H9 (cell line): ENCODE measurements at regions not wholly inside any gene's neighbourhood (a gene's known extent, or its start where the extent isn't known, plus 50 kb on each side); places are given as distances from the start of the nearest gene placed in this dataset.

Experiments used
- DNase-seq: peaks from one replicate; pipeline ENCODE4 v3.0.0-alpha.2; 2017
- H2AFZ ChIP-seq: one replicate; pipeline ENCODE4 v1.6.1; 2013; ENCODE audit warnings: mild to moderate bottlenecking, low read length, control low read depth, moderate library complexity
- H2AK5ac ChIP-seq: 2 replicates; pipeline ENCODE4 v1.6.1; 2013; ENCODE audit warnings: low read length, control low read depth, mixed read lengths; ENCODE audit not compliant: insufficient read length
- H2BK120ac ChIP-seq: one replicate; pipeline ENCODE4 v1.6.1; 2013; ENCODE audit warnings: low read depth, mild to moderate bottlenecking, low read length, control low read depth, inconsistent platforms; ENCODE audit not compliant: poor library complexity, severe bottlenecking
- H2BK12ac ChIP-seq: 2 replicates; pipeline ENCODE4 v1.6.1; 2013; ENCODE audit warnings: low read length, control low read depth, mixed read lengths, low read depth; ENCODE audit not compliant: insufficient read length
- H2BK15ac ChIP-seq: 2 replicates; pipeline ENCODE4 v1.6.1; 2013; ENCODE audit warnings: low read depth, low read length, control low read depth
- H2BK20ac ChIP-seq: one replicate; pipeline ENCODE4 v1.6.1; 2013; ENCODE audit warnings: low read depth, mild to moderate bottlenecking, low read length, control low read depth, inconsistent platforms; ENCODE audit not compliant: poor library complexity, severe bottlenecking
- H2BK5ac ChIP-seq: 2 replicates; pipeline ENCODE4 v1.6.1; 2013; ENCODE audit warnings: low read length, control low read depth, mixed read lengths; ENCODE audit not compliant: insufficient read length
- H3K14ac ChIP-seq: 2 replicates; pipeline ENCODE4 v1.6.1; 2013; ENCODE audit warnings: low read length, control low read depth; ENCODE audit not compliant: insufficient read depth
- H3K18ac ChIP-seq: 2 replicates; pipeline ENCODE4 v1.6.1; 2013; ENCODE audit warnings: low read depth, mild to moderate bottlenecking, mixed read lengths, low read length, control low read depth; ENCODE audit not compliant: insufficient read length
- H3K23ac ChIP-seq: 2 replicates; pipeline ENCODE4 v1.6.1; 2013; ENCODE audit warnings: low read length, control low read depth, mixed read lengths, low read depth; ENCODE audit not compliant: insufficient read length
- H3K23me2 ChIP-seq: 2 replicates; pipeline ENCODE4 v1.6.1; 2013; ENCODE audit warnings: low read depth, mild to moderate bottlenecking, mixed read lengths, low read length, control low read depth; ENCODE audit not compliant: insufficient read length, poor library complexity, severe bottlenecking
- H3K27ac ChIP-seq: 2 replicates; pipeline ENCODE4 v1.5.1; 2013; ENCODE audit warnings: low read length, control low read depth, mixed read lengths, low read depth; ENCODE audit not compliant: insufficient read length
- H3K27me3 ChIP-seq: 2 replicates; pipeline ENCODE4 v1.6.1; 2013; ENCODE audit warnings: low read length, control low read depth, inconsistent platforms; ENCODE audit not compliant: insufficient read depth
- H3K4ac ChIP-seq: 2 replicates; pipeline ENCODE4 v1.6.1; 2013; ENCODE audit warnings: low read depth, mild to moderate bottlenecking, control low read depth, inconsistent platforms, low read length, moderate library complexity
- H3K4me1 ChIP-seq: 2 replicates; pipeline ENCODE4 v1.6.1; 2013; ENCODE audit warnings: low read length, control low read depth, inconsistent platforms; ENCODE audit not compliant: insufficient read depth
- H3K4me2 ChIP-seq: 2 replicates; pipeline ENCODE4 v1.6.1; 2013; ENCODE audit warnings: low read length, control low read depth, mixed read lengths; ENCODE audit not compliant: insufficient read length, insufficient read depth
- H3K56ac ChIP-seq: 2 replicates; pipeline ENCODE4 v1.6.1; 2013; ENCODE audit warnings: low read depth, mild to moderate bottlenecking, mixed read lengths, low read length, control low read depth; ENCODE audit not compliant: insufficient read length
- H3K79me1 ChIP-seq: 2 replicates; pipeline ENCODE4 v1.6.1; 2013; ENCODE audit warnings: low read depth, mild to moderate bottlenecking, moderate library complexity, low read length, control low read depth, inconsistent platforms; ENCODE audit not compliant: insufficient read depth, poor library complexity, severe bottlenecking
- H3K79me2 ChIP-seq: 2 replicates; pipeline ENCODE4 v1.6.1; 2013; ENCODE audit warnings: low read length, control low read depth, inconsistent platforms; ENCODE audit not compliant: insufficient read depth
- H3K9ac ChIP-seq: 2 replicates; pipeline ENCODE4 v1.6.1; 2013; ENCODE audit warnings: low read length, control low read depth, mixed read lengths; ENCODE audit not compliant: insufficient read length; ENCODE audit errors: extremely low read depth
- H3K9me3 ChIP-seq: one replicate; pipeline ENCODE4 v1.6.1; 2013; ENCODE audit warnings: low read depth, low read length, inconsistent platforms; ENCODE audit not compliant: control insufficient read depth
- H3T11ph ChIP-seq: one replicate; pipeline ENCODE4 v1.6.1; 2013; ENCODE audit warnings: mild to moderate bottlenecking, low read length, control low read depth, inconsistent platforms
- H4K20me1 ChIP-seq: one replicate; pipeline ENCODE4 v1.6.1; 2013; ENCODE audit not compliant: control insufficient read depth, insufficient read length, insufficient read depth
- H4K5ac ChIP-seq: 2 replicates; pipeline ENCODE4 v1.6.1; 2013; ENCODE audit warnings: low read depth, mild to moderate bottlenecking, mixed read lengths, low read length, control low read depth; ENCODE audit not compliant: insufficient read length
- H4K8ac ChIP-seq: replicated peaks from 2 replicates; pipeline ENCODE4 v1.6.1; 2013; ENCODE audit warnings: low read length, control low read depth, mixed read lengths, low read depth; ENCODE audit not compliant: insufficient read length
- H4K91ac ChIP-seq: 2 replicates; pipeline ENCODE4 v1.6.1; 2013; ENCODE audit warnings: low read depth, mild to moderate bottlenecking, moderate library complexity, mixed read lengths, low read length, control low read depth; ENCODE audit not compliant: insufficient read length
- H3K27ac Mint-ChIP-seq, 3 experiments: 2 replicates in 2 of 3; 3 replicates in 1 of 3; pipeline ENCODE4 v1.8.0; 2020 to 2021; ENCODE audit warnings: mixed read lengths in 3 of 3, mild to moderate bottlenecking in 1 of 3, moderate library complexity in 1 of 3
- H3K27me3 Mint-ChIP-seq: 2 replicates; pipeline ENCODE4 v1.8.0; 2021; ENCODE audit warnings: low read depth, mild to moderate bottlenecking, moderate library complexity, mixed read lengths
- H3K36me3 Mint-ChIP-seq, 3 experiments: 2 replicates in 2 of 3; 3 replicates in 1 of 3; pipeline ENCODE4 v1.8.0; 2020 to 2021; ENCODE audit warnings: low read depth in 3 of 3, mixed read lengths in 3 of 3; ENCODE audit not compliant: insufficient read depth in 1 of 3
- H3K4me1 Mint-ChIP-seq, 2 experiments: 2 replicates each; pipeline ENCODE4 v1.8.0; 2020; ENCODE audit warnings: mixed read lengths in 2 of 2
- H3K4me3 Mint-ChIP-seq, 2 experiments: 2 replicates in 1 of 2; 3 replicates in 1 of 2; pipeline ENCODE4 v1.8.0; 2020 to 2021; ENCODE audit warnings: mild to moderate bottlenecking in 2 of 2, mixed read lengths in 2 of 2, moderate library complexity in 1 of 2
- H3K9me3 Mint-ChIP-seq, 2 experiments: 2 replicates in 1 of 2; 3 replicates in 1 of 2; pipeline ENCODE4 v1.8.0; 2020; ENCODE audit warnings: mild to moderate bottlenecking in 2 of 2, mixed read lengths in 2 of 2, moderate library complexity in 1 of 2
- WGBS: extraction: QIAGEN DNeasy Blood & Tissue Kit; methylation state at CpG from one replicate; pipeline ENCODE4 v1.1.7; 2013; ENCODE audit warnings: missing lambda C conversion rate, low lambda C conversion rate, mixed read lengths; ENCODE audit not compliant: insufficient read length; ENCODE audit errors: extremely low coverage; 5-methylcytosine and 5-hydroxymethylcytosine counted together
- TF ChIP-seq, protein P1 (sequence below): fragments of 200-600 bp; sonication (generic); conservative IDR thresholded peaks from 3 replicates; pipeline ENCODE4 v1.8.0; 2021; ENCODE audit warnings: antibody characterized with exemption, mild to moderate bottlenecking

DNA sequence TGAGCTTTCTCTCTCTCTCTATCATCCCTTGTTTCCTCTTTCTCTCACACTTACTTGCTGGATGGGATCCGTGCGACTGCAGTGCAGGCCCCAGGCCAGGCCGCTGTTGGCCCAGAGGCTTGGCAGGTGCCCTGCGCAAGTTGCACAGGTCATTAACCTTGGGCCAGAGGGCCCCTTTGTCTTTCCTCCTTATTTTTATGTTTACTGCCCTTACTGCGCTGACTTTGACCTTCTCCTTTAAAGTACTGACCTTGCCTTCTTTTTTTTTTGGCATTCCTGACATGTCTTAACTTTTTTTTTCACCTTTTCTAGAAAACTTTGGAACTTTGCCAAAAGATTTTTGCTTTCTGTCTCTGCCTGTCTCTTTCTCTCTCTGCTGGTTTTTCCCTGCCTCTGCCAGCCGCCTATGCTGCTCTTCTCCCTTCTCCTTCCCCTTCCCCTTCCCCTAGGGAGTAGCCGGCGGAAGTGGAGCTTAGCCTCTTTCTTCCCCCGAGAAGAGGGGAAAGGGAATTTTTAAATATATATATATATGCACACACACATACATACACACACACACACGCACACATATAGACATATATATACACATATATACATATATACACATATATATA is 59.6 kb upstream of the CDH4 start:
- TF ChIP-seq, protein P1, sequence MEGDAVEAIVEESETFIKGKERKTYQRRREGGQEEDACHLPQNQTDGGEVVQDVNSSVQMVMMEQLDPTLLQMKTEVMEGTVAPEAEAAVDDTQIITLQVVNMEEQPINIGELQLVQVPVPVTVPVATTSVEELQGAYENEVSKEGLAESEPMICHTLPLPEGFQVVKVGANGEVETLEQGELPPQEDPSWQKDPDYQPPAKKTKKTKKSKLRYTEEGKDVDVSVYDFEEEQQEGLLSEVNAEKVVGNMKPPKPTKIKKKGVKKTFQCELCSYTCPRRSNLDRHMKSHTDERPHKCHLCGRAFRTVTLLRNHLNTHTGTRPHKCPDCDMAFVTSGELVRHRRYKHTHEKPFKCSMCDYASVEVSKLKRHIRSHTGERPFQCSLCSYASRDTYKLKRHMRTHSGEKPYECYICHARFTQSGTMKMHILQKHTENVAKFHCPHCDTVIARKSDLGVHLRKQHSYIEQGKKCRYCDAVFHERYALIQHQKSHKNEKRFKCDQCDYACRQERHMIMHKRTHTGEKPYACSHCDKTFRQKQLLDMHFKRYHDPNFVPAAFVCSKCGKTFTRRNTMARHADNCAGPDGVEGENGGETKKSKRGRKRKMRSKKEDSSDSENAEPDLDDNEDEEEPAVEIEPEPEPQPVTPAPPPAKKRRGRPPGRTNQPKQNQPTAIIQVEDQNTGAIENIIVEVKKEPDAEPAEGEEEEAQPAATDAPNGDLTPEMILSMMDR, result no peak

More for the DNA sequence above, 59.6 kb upstream of the CDH4 start:
- no peaks in the 10 kb centered on the region for H3K9me3 ChIP-seq
- no peak overlapping the region for H3T11ph ChIP-seq
- H3K23ac ChIP-seq, result no peak overlapping the region
- H2BK120ac ChIP-seq, result no peak overlapping the region
- H3K79me2 ChIP-seq, result no peaks in the 10 kb centered on the region
- H2BK15ac ChIP-seq, result no peak overlapping the region
- no peak overlapping the region for H3K18ac ChIP-seq
- H4K20me1 ChIP-seq, result no peaks in the 10 kb centered on the region
- Mint-ChIP-seq H3K27ac (peak overlapping the region in 1 of 3 experiments; percentile 56; a peak in 4 of 7 replicates), H3K4me3 (no peak overlapping the region), H3K9me3 (peaks cover 3 to 9% of the 10 kb centered on the region in 2 experiments; a peak in 3 of 5 replicates), H3K4me1 (peaks cover 13 to 26% of the 10 kb centered on the region in 2 experiments), H3K36me3 (peaks cover 0 to 2% (median 0%) of the 10 kb centered on the region in 3 experiments; a peak in 1 of 7 replicates), H3K27me3 (peaks cover 31% of the 10 kb centered on the region)
- H3K4ac ChIP-seq, result no peak overlapping the region
- no peaks in the 10 kb centered on the region; the same call in 1 of the 2 replicates for H3K4me1 ChIP-seq
- H4K8ac ChIP-seq, result no peak overlapping the region
- H3K56ac ChIP-seq, result no peak overlapping the region
- no peaks in the 10 kb centered on the region for H3K79me1 ChIP-seq
- H2BK5ac ChIP-seq, result no peak overlapping the region
- no peaks in the 10 kb centered on the region for H3K23me2 ChIP-seq
- no peak overlapping the region for H3K9ac ChIP-seq
- no peaks in the 10 kb centered on the region for H3K27me3 ChIP-seq
- H2BK12ac ChIP-seq, result no peak overlapping the region
- H2AFZ ChIP-seq, result no peak overlapping the region
- H3K4me2 ChIP-seq, result no peak overlapping the region
- H2AK5ac ChIP-seq, result no peak overlapping the region
- no peak overlapping the region for H3K27ac ChIP-seq
- H2BK20ac ChIP-seq, result no peak overlapping the region
- no peak overlapping the region for H3K14ac ChIP-seq
- no peak overlapping the region for H4K91ac ChIP-seq
- no peak overlapping the region for H4K5ac ChIP-seq
- WGBS, result no CpG with 5 or more reads among the region's 10 CpGs
- DNase-seq, result no peak
